GM10266 (cell line): ENCODE measurements at regions not wholly inside any gene's neighbourhood (a gene's known extent, or its start where the extent isn't known, plus 50 kb on each side); places are given as distances from the start of the nearest gene placed in this dataset.
"Not testable (repeated sequence)": the region's sequence is repeated elsewhere in the genome, so short reads cannot be mapped to it uniquely, and the experiment has no call there.

ENCODE experiments used
- DNase-seq: peaks from one replicate; pipeline ENCODE4 v3.0.0; 2012; ENCODE audit errors: extremely low spot score
- CTCF ChIP-seq: IDR thresholded peaks from 2 replicates; pipeline ENCODE4 v1.5.1; 2012; ENCODE audit warnings: mild to moderate bottlenecking, low read depth; ENCODE audit not compliant: control insufficient read depth, insufficient read depth; ENCODE audit errors: missing control alignments

- DNase-seq, result no peak
- no peak for TF ChIP-seq CTCF
Observed at GRCh38 chr16:22659933-22660332, 149.2 kb downstream of the NPIPB5 start.

- DNase-seq, result no peak
- TF ChIP-seq CTCF, result no peak
Observed at GRCh38 chr16:22660441-22661160, 149.9 kb downstream of the NPIPB5 start.

GRCh38 chr16:22661161-22661647 is 150.5 kb downstream of the NPIPB5 start:
- DNase-seq, result no peak
- no peak for TF ChIP-seq CTCF

GRCh38 chr16:22662958-22663357 is 151.0 kb upstream of the HS3ST2 start:
- DNase-seq, result not testable (repeated sequence)

- TF ChIP-seq CTCF, result no peak
- DNase-seq, result no peak
Observed at GRCh38 chr16:22663389-22664064, 150.4 kb upstream of the HS3ST2 start.

- no peak for TF ChIP-seq CTCF
- DNase-seq, result no peak
Observed at GRCh38 chr16:22664132-22664531, 149.8 kb upstream of the HS3ST2 start.

- no peak for DNase-seq
- TF ChIP-seq CTCF, result no peak
Observed at GRCh38 chr16:22664561-22664997, 149.4 kb upstream of the HS3ST2 start.
